ENCODE measurements at regions not wholly inside any gene's neighbourhood (a gene's known extent, or its start where the extent isn't known, plus 50 kb on each side); places are given as distances from the start of the nearest gene placed in this dataset.

- TF ChIP-seq REST (IDR thresholded peaks at IDR 0.05; ENCODE audit: low read depth, low read length) = no peak
- TF ChIP-seq EZH2phosphoT487 (IDR thresholded peaks at IDR 0.05; ENCODE audit: borderline replicate concordance, low read depth) = no peak
- TF ChIP-seq NRF1 (IDR thresholded peaks at IDR 0.05; ENCODE audit: low read depth, low read length) = no peak
Observed at GRCh38 chr4:157896726-157897125, 276.1 kb downstream of the GASK1B start (continued).

GRCh38 chr4:157895205-157895604 lies 277.6 kb downstream of the GASK1B start:
- H3K79me2 ChIP-seq (ENCODE audit: insufficient read depth) = no peaks in the 10 kb centered on the region
- H3K27me3 ChIP-seq (ENCODE audit: insufficient read depth) = no peaks in the 10 kb centered on the region
- no peaks in the 10 kb centered on the region; a peak in 1 of 4 replicates for H3K4me1 ChIP-seq (ENCODE audit: control insufficient read depth in 1 of 2, insufficient read depth in 2 of 2, low read depth in 1 of 2, low read length in 1 of 2)
- H4K20me1 ChIP-seq (ENCODE audit: insufficient read depth) = no peaks in the 10 kb centered on the region
- ChIA-PET CTCF (no interaction called here), POLR2A (no interaction called here)
- H3K4me3 ChIP-seq (ENCODE audit: low read depth in 2 of 2, low read length in 1 of 2) = no peak overlapping the region
- no peaks in the 10 kb centered on the region for H3K9me2 ChIP-seq
- H3K27ac ChIP-seq (ENCODE audit: low read depth in 2 of 2, low read length in 1 of 2) = no peak overlapping the region
- 65% methylated on average over 4 of the region's 4 CpGs for WGBS (ENCODE audit: low lambda C conversion rate)
- no peak overlapping the region for H3K4me2 ChIP-seq
- no peak for TF ChIP-seq CHD2 (IDR thresholded peaks at IDR 0.05; ENCODE audit: low read length, partially characterized antibody)
- TF ChIP-seq MXI1 (IDR thresholded peaks at IDR 0.05; ENCODE audit: low read depth, low read length) = no peak
- TF ChIP-seq GATA2 (CRISPR knock-in tag; IDR thresholded peaks at IDR 0.05) = no peak
- TF ChIP-seq IRF3 (IDR thresholded peaks at IDR 0.05; ENCODE audit: low read depth, low read length) = no peak
- no peak for TF ChIP-seq NFIC (IDR thresholded peaks at IDR 0.05; ENCODE audit: borderline replicate concordance)
- TF ChIP-seq TAF1 (IDR thresholded peaks at IDR 0.05; ENCODE audit: borderline replicate concordance, low read depth, low read length) = no peak
- TF ChIP-seq FOXM1 (IDR thresholded peaks at IDR 0.05; ENCODE audit: low read depth) = no peak
- TF ChIP-seq ELF1 (IDR thresholded peaks at IDR 0.05) = no peak
- TF ChIP-seq TEAD4 (IDR thresholded peaks at IDR 0.05; ENCODE audit: borderline replicate concordance, insufficient read depth) = no peak
- no peak for TF ChIP-seq SMC3 (IDR thresholded peaks at IDR 0.05; ENCODE audit: low read depth, low read length)
- no peak for TF ChIP-seq PBX3 (IDR thresholded peaks at IDR 0.05)
- no peak for TF ChIP-seq TCF12 (IDR thresholded peaks at IDR 0.05)
- TF ChIP-seq MEF2A (IDR thresholded peaks at IDR 0.05; ENCODE audit: borderline replicate concordance, low read depth) = no peak
- no peak for TF ChIP-seq ZBTB33 (IDR thresholded peaks at IDR 0.05; ENCODE audit: borderline replicate concordance, low read depth)
- H3K36me3 ChIP-seq (replicated peaks in 1 of 2; ENCODE audit: control insufficient read depth in 1 of 2, insufficient read depth in 2 of 2, low read length in 1 of 2) = no peaks in the 10 kb centered on the region
- H3K9ac ChIP-seq = no peak overlapping the region
- H3K9me3 ChIP-seq = no peaks in the 10 kb centered on the region
- no peak overlapping the region for H2AFZ ChIP-seq (ENCODE audit: low read depth)
- no peak for DNase-seq
- H3F3A ChIP-seq (replicated peaks; ENCODE audit: insufficient read depth) = no peaks in the 10 kb centered on the region
